ENCODE measurements at regions not wholly inside any gene's neighbourhood (a gene's known extent, or its start where the extent isn't known, plus 50 kb on each side); places are given as distances from the start of the nearest gene placed in this dataset.
A peak's percentile ranks its signal among the peaks of the same experiment; 100 is the strongest.

- no peak for DNase-seq
These were observed 2171.4 kb downstream of the LRRC4C start for GRCh38 chr11:39288011-39288410.

- DNase-seq: no peak
These were observed 2191.2 kb downstream of the LRRC4C start for GRCh38 chr11:39268176-39268690.

GRCh38 chr11:39255648-39256047, 2203.8 kb downstream of the LRRC4C start:
- no peak for DNase-seq

- DNase-seq: no peak
These were observed 2209.7 kb downstream of the LRRC4C start for GRCh38 chr11:39249566-39250365.

GRCh38 chr11:39247570-39248137, 2211.8 kb downstream of the LRRC4C start:
- no peak for DNase-seq

- DNase-seq: no peak
These were observed 2219.9 kb downstream of the LRRC4C start for GRCh38 chr11:39239553-39239952.

GRCh38 chr11:39236916-39237315, 2222.5 kb downstream of the LRRC4C start:
- no peak for DNase-seq

- DNase-seq: no peak
These were observed 2237.8 kb downstream of the LRRC4C start for GRCh38 chr11:39221550-39222138.

GRCh38 chr11:39220501-39221230, 2238.8 kb downstream of the LRRC4C start:
- no peak for DNase-seq

- DNase-seq: no peak
These were observed 2239.4 kb downstream of the LRRC4C start for GRCh38 chr11:39220069-39220468.

- DNase-seq: no peak
These were observed 2249.5 kb downstream of the LRRC4C start for GRCh38 chr11:39209981-39210380.

GRCh38 chr11:39205236-39205995, 2254.0 kb downstream of the LRRC4C start:
- peak; percentile 32 for DNase-seq

GRCh38 chr11:39192671-39193070, 2266.8 kb downstream of the LRRC4C start:
- DNase-seq: no peak

GRCh38 chr11:39190751-39191150, 2268.7 kb downstream of the LRRC4C start:
- DNase-seq: no peak

- DNase-seq: no peak
These were observed 2281.8 kb downstream of the LRRC4C start for GRCh38 chr11:39177678-39178077.

- DNase-seq: no peak
These were observed 2284.5 kb downstream of the LRRC4C start for GRCh38 chr11:39174965-39175364.

GRCh38 chr11:39174196-39174595, 2285.3 kb downstream of the LRRC4C start:
- no peak for DNase-seq

- DNase-seq: no peak
These were observed 2294.4 kb downstream of the LRRC4C start for GRCh38 chr11:39165021-39165420.

- no peak for DNase-seq
These were observed 2310.2 kb downstream of the LRRC4C start for GRCh38 chr11:39149214-39149613.

GRCh38 chr11:39145346-39145745, 2314.1 kb downstream of the LRRC4C start:
- no peak for DNase-seq

- DNase-seq: no peak
These were observed 2314.9 kb downstream of the LRRC4C start for GRCh38 chr11:39144351-39145130.

GRCh38 chr11:39139581-39139980, 2319.9 kb downstream of the LRRC4C start:
- DNase-seq: no peak
